SK-N-SH (cell line): ENCODE measurements at regions not wholly inside any gene's neighbourhood (a gene's known extent, or its start where the extent isn't known, plus 50 kb on each side); places are given as distances from the start of the nearest gene placed in this dataset.
A peak's percentile ranks its signal among the peaks of the same experiment; 100 is the strongest.
"Not testable (repeated sequence)": the region's sequence is repeated elsewhere in the genome, so short reads cannot be mapped to it uniquely, and the experiment has no call there.

Source experiments
- CTCF ChIA-PET: fragments of 300-600, 350-600 bp; formaldehyde crosslinking; extraction: SDS; loops from one replicate; lab custom pipeline; 2021; lab: Yijun Ruan, JAX
- POLR2A ChIA-PET: fragments of 350-600 bp; sonication (Branson Sonifier 250); formaldehyde crosslinking; extraction: SDS; loops from one replicate; lab custom pipeline; 2020; ENCODE audit warnings: antibody characterized with exemption, inconsistent platforms; lab: Yijun Ruan, JAX
- DNase-seq: peaks from one replicate; pipeline ENCODE4 v3.0.0; 2012
- H2AFZ ChIP-seq: fragments of 200-600 bp; sonication (generic); 2 replicates; pipeline ENCODE4 v1.8.1; 2016; ENCODE audit warnings: antibody characterized with exemption, mild to moderate bottlenecking, low read depth
- H3F3A ChIP-seq: fragments of 200-600 bp; sonication (generic); replicated peaks from 2 replicates; pipeline ENCODE3; 2016; ENCODE audit warnings: antibody characterized with exemption, mild to moderate bottlenecking; ENCODE audit not compliant: insufficient read depth
- H3K27ac ChIP-seq, 2 experiments: fragments of 200-500 bp in 1 of 2; fragments of 200-600 bp in 1 of 2; sonication (Bioruptor generic) in 1 of 2; sonication (generic), shearing (Covaris generic) in 1 of 2; 2 replicates each; pipeline versions ENCODE4 v1.5.1 to v1.6.1; 2014 to 2016; ENCODE audit warnings: low read depth in 2 of 2, inconsistent platforms in 1 of 2, low read length in 1 of 2, mild to moderate bottlenecking in 1 of 2, mixed read lengths in 1 of 2
- H3K27me3 ChIP-seq: fragments of 200-600 bp; sonication (generic), shearing (Covaris generic); 2 replicates; pipeline ENCODE4 v1.6.1; 2016; ENCODE audit warnings: mixed run types; ENCODE audit not compliant: insufficient read depth
- H3K36me3 ChIP-seq, 2 experiments: fragments of 200-500 bp in 1 of 2; fragments of 200-600 bp in 1 of 2; sonication (Bioruptor generic) in 1 of 2; sonication (generic) in 1 of 2; replicated peaks in 1 of 2; 2 replicates each; pipeline versions ENCODE3 to v1.5.1; 2014 to 2016; ENCODE audit warnings: low read length in 1 of 2, mild to moderate bottlenecking in 1 of 2; ENCODE audit not compliant: insufficient read depth in 2 of 2, control insufficient read depth in 1 of 2
- H3K4me1 ChIP-seq, 2 experiments: fragments of 200-500 bp in 1 of 2; fragments of 200-600 bp in 1 of 2; sonication (Bioruptor generic) in 1 of 2; sonication (generic), shearing (Covaris generic) in 1 of 2; 2 replicates each; pipeline versions ENCODE4 v1.5.1 to v1.6.1; 2014 to 2016; ENCODE audit warnings: low read depth in 1 of 2, low read length in 1 of 2, mixed run types in 1 of 2; ENCODE audit not compliant: insufficient read depth in 2 of 2, control insufficient read depth in 1 of 2
- H3K4me2 ChIP-seq: fragments of 200-600 bp; sonication (generic), shearing (Covaris generic); 2 replicates; pipeline ENCODE4 v1.6.1; 2017; ENCODE audit warnings: mixed run types
- H3K4me3 ChIP-seq, 2 experiments: fragments of 200-500 bp in 1 of 2; fragments of 200-600 bp in 1 of 2; sonication (Bioruptor generic) in 1 of 2; sonication (generic), shearing (Covaris generic) in 1 of 2; 2 replicates each; pipeline versions ENCODE4 v1.5.1 to v1.8.1; 2014 to 2016; ENCODE audit warnings: low read depth in 2 of 2, inconsistent platforms in 1 of 2, low read length in 1 of 2, mild to moderate bottlenecking in 1 of 2, mixed read lengths in 1 of 2, moderate library complexity in 1 of 2
- H3K79me2 ChIP-seq: fragments of 200-600 bp; sonication (generic); 2 replicates; pipeline ENCODE4 v1.8.1; 2017; ENCODE audit warnings: mild to moderate bottlenecking; ENCODE audit not compliant: insufficient read depth
- H3K9ac ChIP-seq: fragments of 200-600 bp; sonication (generic); 2 replicates; pipeline ENCODE4 v1.6.1; 2017; ENCODE audit warnings: mixed run types
- H3K9me2 ChIP-seq: fragments of 200-600 bp; sonication (generic); 2 replicates; pipeline ENCODE4 v1.6.1; 2017; ENCODE audit warnings: mixed run types
- H3K9me3 ChIP-seq: fragments of 200-600 bp; sonication (generic); 2 replicates; pipeline ENCODE4 v1.6.1; 2017; ENCODE audit warnings: mixed run types, mild to moderate bottlenecking, moderate library complexity
- H4K20me1 ChIP-seq: fragments of 200-600 bp; sonication (generic); 2 replicates; pipeline ENCODE4 v1.6.1; 2017; ENCODE audit warnings: mild to moderate bottlenecking, mixed run types; ENCODE audit not compliant: insufficient read depth
- EP300 ChIP-seq, 2 experiments: IDR thresholded peaks; 2 replicates each; pipeline versions ENCODE4 v1.4.0 to v1.6.1; 2012; ENCODE audit warnings: borderline replicate concordance in 1 of 2, low read depth in 1 of 2, low read length in 1 of 2
- JUND ChIP-seq: IDR thresholded peaks from 2 replicates; pipeline ENCODE4 v1.4.0; 2012
- PBX3 ChIP-seq: IDR thresholded peaks from 2 replicates; pipeline ENCODE4; 2012
- POLR2AphosphoS5 ChIP-seq: IDR thresholded peaks from 2 replicates; pipeline ENCODE4 v1.6.1; 2012; ENCODE audit warnings: low read depth, low read length
- SMC3 ChIP-seq: IDR thresholded peaks from 2 replicates; pipeline ENCODE4 v1.6.1; 2012; ENCODE audit warnings: low read depth, low read length, improper control_type of control experiment
- TEAD4 ChIP-seq: IDR thresholded peaks from 2 replicates; pipeline ENCODE4 v1.4.0; 2012; ENCODE audit warnings: mild to moderate bottlenecking, borderline replicate concordance; ENCODE audit not compliant: insufficient read depth
- WGBS: methylation state at CpG from one replicate; pipeline ENCODE4 v1.1.6; 2017; ENCODE audit warnings: low lambda C conversion rate; 5-methylcytosine and 5-hydroxymethylcytosine counted together

GRCh38 chr2:189236066-189236465 lies 56.5 kb upstream of the COL5A2 start:
- Histone ChIP-seq H4K20me1 (no peaks in the 10 kb centered on the region), H3K9me2 (no peaks in the 10 kb centered on the region), H3K36me3 (peaks cover 0 to 7% of the 10 kb centered on the region in 2 experiments), H3K27ac (peak overlapping the region in 1 of 2 experiments; percentile 63; a peak in 2 of 4 replicates), H3K27me3 (no peaks in the 10 kb centered on the region), H3K4me1 (peaks cover 0 to 3% of the 10 kb centered on the region in 2 experiments; a peak in 1 of 4 replicates), H3F3A (peaks cover 20% of the 10 kb centered on the region), H3K4me2 (no peak overlapping the region), H3K4me3 (no peak overlapping the region), H2AFZ (no peak overlapping the region), H3K9me3 (no peaks in the 10 kb centered on the region), H3K79me2 (no peaks in the 10 kb centered on the region), H3K9ac (no peak overlapping the region)
- no peak for DNase-seq
- POLR2A ChIA-PET, result no interaction called here
- CTCF ChIA-PET, result no interaction called here
- TF ChIP-seq JUND (0 out of 2 replicates have a peak, but pooled peaks have one; percentile 21), SMC3 (no peak), PBX3 (peak; percentile 78)
- 89% methylated on average over 2 of the region's 2 CpGs for WGBS

- H2AFZ ChIP-seq, result no peak overlapping the region
- H3K27ac ChIP-seq, result no peak overlapping the region
- no peaks in the 10 kb centered on the region for H4K20me1 ChIP-seq
- H3K36me3 ChIP-seq, result peaks cover 0 to 7% of the 10 kb centered on the region in 2 experiments
- no peaks in the 10 kb centered on the region for H3K9me2 ChIP-seq
- H3K9me3 ChIP-seq, result no peaks in the 10 kb centered on the region
- no peaks in the 10 kb centered on the region for H3K27me3 ChIP-seq
- no peak overlapping the region for H3K4me2 ChIP-seq
- no peak for DNase-seq
- H3F3A ChIP-seq, result peaks cover 15% of the 10 kb centered on the region
- H3K4me1 ChIP-seq, result no peaks in the 10 kb centered on the region
- H3K4me3 ChIP-seq, result no peak overlapping the region
- no peak for TF ChIP-seq EP300 (IDR thresholded peaks at IDR 0.05; ENCODE audit: borderline replicate concordance in 1 of 2, low read depth in 1 of 2, low read length in 1 of 2)
- TF ChIP-seq POLR2AphosphoS5, result no peak
- no peak for TF ChIP-seq TEAD4
- no peak overlapping the region for H3K9ac ChIP-seq
- CTCF ChIA-PET, result no interaction called here
- POLR2A ChIA-PET, result no interaction called here
- H3K79me2 ChIP-seq, result no peaks in the 10 kb centered on the region
These were observed 59.3 kb upstream of the COL5A2 start for GRCh38 chr2:189238903-189239302.

DNA sequence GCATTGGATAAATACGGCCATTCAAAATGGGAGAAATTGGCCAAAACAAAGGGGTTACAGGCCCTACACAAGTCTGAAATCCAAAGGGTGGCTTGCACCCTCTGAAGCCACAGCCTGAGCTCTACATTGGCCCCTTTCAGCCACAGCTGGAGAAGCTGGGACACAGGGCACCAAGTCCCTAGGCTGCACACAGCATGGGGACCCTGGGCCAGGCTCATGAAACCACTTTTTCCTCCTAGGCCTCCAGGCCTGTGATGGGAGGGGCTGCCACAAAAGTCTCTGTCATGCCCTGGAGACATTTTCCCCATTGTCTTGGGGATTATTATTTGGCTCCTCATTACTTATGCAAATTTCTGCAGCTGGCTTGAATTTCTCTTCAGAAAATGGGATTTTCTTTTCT lies 64.3 kb upstream of the COL5A2 start:
- H2AFZ ChIP-seq, result not testable (repeated sequence)

More for the DNA sequence above, 64.3 kb upstream of the COL5A2 start:
- H3K36me3 ChIP-seq, H3K9me2 ChIP-seq, DNase-seq, H3K27ac ChIP-seq, H3K4me3 ChIP-seq, H3K9ac ChIP-seq, H3K27me3 ChIP-seq, POLR2A ChIA-PET, H3K79me2 ChIP-seq, H3K9me3 ChIP-seq, H4K20me1 ChIP-seq, CTCF ChIA-PET, H3K4me2 ChIP-seq: not testable (repeated sequence)
- WGBS, result 87% methylated on average over 1 of the region's 1 CpG
- peaks cover 5 to 12% of the 10 kb centered on the region in 2 experiments; a peak in 2 of 4 replicates for H3K4me1 ChIP-seq
- peaks cover 12% of the 10 kb centered on the region for H3F3A ChIP-seq
